Hepatocyte (in vitro differentiated cells): ENCODE measurements at regions not wholly inside any gene's neighbourhood (a gene's known extent, or its start where the extent isn't known, plus 50 kb on each side); places are given as distances from the start of the nearest gene placed in this dataset.

Experiments
- DNase-seq: peaks from one replicate; pipeline ENCODE4 v3.0.0-alpha.2; 2016; ENCODE audit warnings: low spot score
- H2AFZ ChIP-seq: fragments of 200-600 bp; sonication (generic); 2 replicates; pipeline ENCODE4 v1.6.0; 2016; ENCODE audit warnings: antibody characterized with exemption, mild to moderate bottlenecking
- H3K27ac ChIP-seq: fragments of 200-600 bp; sonication (generic); 2 replicates; pipeline ENCODE4 v1.5.1; 2016; ENCODE audit warnings: mild to moderate bottlenecking
- H3K27me3 ChIP-seq: fragments of 200-600 bp; sonication (generic); 2 replicates; pipeline ENCODE4 v1.6.1; 2016
- H3K36me3 ChIP-seq: fragments of 200-600 bp; sonication (generic); replicated peaks from 2 replicates; pipeline ENCODE4 v1.5.1; 2016; ENCODE audit warnings: low read depth; ENCODE audit not compliant: insufficient read depth
- H3K4me1 ChIP-seq: fragments of 200-600 bp; sonication (generic); 2 replicates; pipeline ENCODE4 v1.5.1; 2016; ENCODE audit warnings: mild to moderate bottlenecking, moderate library complexity; ENCODE audit not compliant: insufficient read depth
- H3K4me2 ChIP-seq: fragments of 200-600 bp; sonication (generic); 2 replicates; pipeline ENCODE4 v1.6.0; 2016
- H3K4me3 ChIP-seq: fragments of 200-600 bp; sonication (generic); 2 replicates; pipeline ENCODE4 v1.5.1; 2016; ENCODE audit warnings: mild to moderate bottlenecking
- H3K79me2 ChIP-seq: fragments of 200-600 bp; sonication (generic); 2 replicates; pipeline ENCODE4 v1.6.0; 2017; ENCODE audit warnings: mild to moderate bottlenecking
- H3K9me2 ChIP-seq: fragments of 200-600 bp; sonication (generic); replicated peaks from 2 replicates; pipeline ENCODE4 v1.6.0; 2017; ENCODE audit warnings: mild to moderate bottlenecking; ENCODE audit not compliant: insufficient read depth
- H3K9me3 ChIP-seq: fragments of 200-600 bp; sonication (generic); 2 replicates; pipeline ENCODE4 v1.5.1; 2016; ENCODE audit warnings: low read depth, mild to moderate bottlenecking
- H4K20me1 ChIP-seq: fragments of 200-600 bp; sonication (generic); 2 replicates; pipeline ENCODE4 v1.6.0; 2016; ENCODE audit warnings: mild to moderate bottlenecking; ENCODE audit not compliant: insufficient read depth, poor library complexity, severe bottlenecking
- CTCF ChIP-seq: fragments of 200-600 bp; sonication (generic); IDR thresholded peaks from 2 replicates; pipeline ENCODE4 v1.5.1; 2016; ENCODE audit warnings: antibody characterized with exemption, mild to moderate bottlenecking; ENCODE audit not compliant: poor library complexity
- EZH2 ChIP-seq: fragments of 200-600 bp; sonication (generic); IDR thresholded peaks from 2 replicates; pipeline ENCODE4 v1.6.1; 2016; ENCODE audit warnings: antibody characterized with exemption, mild to moderate bottlenecking, borderline replicate concordance
- EZH2phosphoT487 ChIP-seq: fragments of 200-600 bp; sonication (generic); IDR thresholded peaks from one replicate; pipeline ENCODE4 v1.6.1; 2018; ENCODE audit warnings: antibody characterized with exemption, mild to moderate bottlenecking, low read depth, moderate library complexity; ENCODE audit not compliant: unreplicated experiment, severe bottlenecking
- WGBS: methylation state at CpG from one replicate; pipeline ENCODE4 v1.1.6; 2016; ENCODE audit warnings: low lambda C conversion rate; ENCODE audit errors: missing lambda C conversion rate; 5-methylcytosine and 5-hydroxymethylcytosine counted together

- no peaks in the 10 kb centered on the region for H4K20me1 ChIP-seq
- no peaks in the 10 kb centered on the region for H3K27me3 ChIP-seq
- no peak for DNase-seq
- no peaks in the 10 kb centered on the region for H3K4me1 ChIP-seq
- H2AFZ ChIP-seq: no peak overlapping the region
- no peak overlapping the region for H3K4me3 ChIP-seq
- H3K36me3 ChIP-seq: no peaks in the 10 kb centered on the region
- TF ChIP-seq EZH2phosphoT487 (no peak), CTCF (no peak), EZH2 (no peak)
- 58% methylated on average over 11 of the region's 11 CpGs for WGBS
- H3K27ac ChIP-seq: no peak overlapping the region
- H3K9me2 ChIP-seq: no peaks in the 10 kb centered on the region
- H3K4me2 ChIP-seq: no peak overlapping the region
- no peaks in the 10 kb centered on the region for H3K79me2 ChIP-seq
- no peaks in the 10 kb centered on the region for H3K9me3 ChIP-seq
Observed at GRCh38 chrX:69255441-69256290, 90.4 kb upstream of the PJA1 start.

GRCh38 chrX:69253821-69254220 lies 88.6 kb upstream of the PJA1 start:
- no peak overlapping the region for H3K4me2 ChIP-seq
- no peaks in the 10 kb centered on the region for H3K79me2 ChIP-seq
- WGBS: 74% methylated on average over 1 of the region's 1 CpG
- no peaks in the 10 kb centered on the region for H4K20me1 ChIP-seq
- H3K9me3 ChIP-seq: no peaks in the 10 kb centered on the region
- no peak overlapping the region for H3K4me3 ChIP-seq
- H3K27me3 ChIP-seq: no peaks in the 10 kb centered on the region
- no peak overlapping the region for H3K27ac ChIP-seq
- no peak for DNase-seq
- no peak overlapping the region for H2AFZ ChIP-seq
- H3K4me1 ChIP-seq: no peaks in the 10 kb centered on the region
- TF ChIP-seq EZH2 (no peak), CTCF (no peak)
- H3K9me2 ChIP-seq: no peaks in the 10 kb centered on the region
- no peaks in the 10 kb centered on the region for H3K36me3 ChIP-seq

- no peak for TF ChIP-seq CTCF
- TF ChIP-seq EZH2: no peak
- no peak for TF ChIP-seq EZH2phosphoT487
- DNase-seq: no peak
- Histone ChIP-seq H3K4me1 (no peaks in the 10 kb centered on the region), H3K4me3 (no peak overlapping the region), H3K4me2 (no peak overlapping the region), H3K9me2 (no peaks in the 10 kb centered on the region), H3K9me3 (no peaks in the 10 kb centered on the region), H2AFZ (no peak overlapping the region), H3K27ac (no peak overlapping the region), H3K36me3 (no peaks in the 10 kb centered on the region), H3K27me3 (no peaks in the 10 kb centered on the region), H3K79me2 (no peaks in the 10 kb centered on the region), H4K20me1 (no peaks in the 10 kb centered on the region)
- 58% methylated on average over 4 of the region's 4 CpGs for WGBS
Observed at GRCh38 chrX:69243276-69243675, 78.0 kb upstream of the PJA1 start.
